Ishikawa (cell line): ENCODE measurements at regions not wholly inside any gene's neighbourhood (a gene's known extent, or its start where the extent isn't known, plus 50 kb on each side); places are given as distances from the start of the nearest gene placed in this dataset.

Experiments used
- CREB1 ChIP-seq: IDR thresholded peaks from 2 replicates; pipeline ENCODE4 v1.6.1; 2012; ENCODE audit warnings: low read depth
- EGR1 ChIP-seq: IDR thresholded peaks from 2 replicates; pipeline ENCODE4 v1.6.1; 2012
- EP300 ChIP-seq: IDR thresholded peaks from 2 replicates; pipeline ENCODE4 v1.6.1; 2012; ENCODE audit warnings: borderline replicate concordance
- FOXM1 ChIP-seq: IDR thresholded peaks from 2 replicates; pipeline ENCODE4 v1.6.1; 2012; ENCODE audit warnings: low read depth, borderline replicate concordance
- NFIC ChIP-seq: IDR thresholded peaks from 2 replicates; pipeline ENCODE4 v1.6.1; 2012
- RAD21 ChIP-seq: IDR thresholded peaks from 2 replicates; pipeline ENCODE4 v1.6.1; 2012; ENCODE audit warnings: low read depth
- TAF1 ChIP-seq: IDR thresholded peaks from 2 replicates; pipeline ENCODE4 v1.6.1; 2012; ENCODE audit warnings: low read depth, mild to moderate bottlenecking
- TEAD4 ChIP-seq: IDR thresholded peaks from 2 replicates; pipeline ENCODE4 v1.6.1; 2012
- YY1 ChIP-seq: IDR thresholded peaks from 2 replicates; pipeline ENCODE4 v1.6.1; 2012; ENCODE audit warnings: low read depth

DNA sequence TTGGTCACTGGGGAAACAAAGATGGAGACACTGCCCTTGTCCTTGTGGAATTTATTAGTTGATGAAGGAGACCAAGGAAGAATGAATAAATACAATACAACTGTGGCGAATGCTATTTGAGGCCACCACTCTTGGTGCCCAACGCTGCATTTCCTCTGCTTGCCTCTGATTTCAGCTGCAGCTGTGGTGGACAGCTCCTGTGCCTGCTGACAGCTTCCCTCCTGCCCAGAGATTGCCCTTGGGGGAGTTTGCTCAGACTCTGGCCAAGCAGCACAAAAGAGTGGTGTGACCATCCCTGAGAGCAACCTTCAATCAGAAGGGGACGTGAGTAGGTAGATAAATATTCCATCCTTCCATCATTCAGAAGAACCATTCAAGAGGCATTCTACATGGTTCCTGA, 64.6 kb upstream of the FHIT start:
- TF ChIP-seq EP300 (no peak), TAF1 (no peak), EGR1 (no peak), CREB1 (no peak), TEAD4 (no peak), NFIC (no peak), RAD21 (no peak), FOXM1 (no peak), YY1 (no peak)
